Subcutaneous abdominal adipose tissue (tissue), 5 donors: ENCODE measurements at regions not wholly inside any gene's neighbourhood (a gene's known extent, or its start where the extent isn't known, plus 50 kb on each side); places are given as distances from the start of the nearest gene placed in this dataset.

ENCODE experiments used
- H3K27ac ChIP-seq: one replicate; pipeline ENCODE4 v1.7.0; 2013; ENCODE audit warnings: low read depth, mild to moderate bottlenecking, inconsistent platforms, low read length, moderate library complexity
- H3K27me3 ChIP-seq, 5 donors: one replicate each; pipeline ENCODE4 v1.7.0; 2013; ENCODE audit warnings: low read length in 5 of 5, inconsistent platforms in 1 of 5; ENCODE audit not compliant: control insufficient read depth in 5 of 5, insufficient read depth in 4 of 5
- H3K36me3 ChIP-seq, 5 donors: one replicate each; pipeline ENCODE4 v1.7.0; 2013; ENCODE audit warnings: low read length in 5 of 5; ENCODE audit not compliant: control insufficient read depth in 5 of 5, insufficient read depth in 5 of 5
- H3K4me1 ChIP-seq, 5 donors: one replicate each; pipeline ENCODE4 v1.7.0; 2013; ENCODE audit warnings: low read length in 5 of 5, mild to moderate bottlenecking in 3 of 5, moderate library complexity in 1 of 5; ENCODE audit not compliant: control insufficient read depth in 5 of 5, insufficient read depth in 5 of 5
- H3K4me3 ChIP-seq, 5 donors: one replicate each; pipeline ENCODE4 v1.7.0; 2013; ENCODE audit warnings: low read length in 5 of 5, low read depth in 1 of 5
- H3K9ac ChIP-seq, 5 donors: one replicate each; pipeline ENCODE4 v1.7.0; 2013; ENCODE audit warnings: low read length in 5 of 5, mild to moderate bottlenecking in 4 of 5, moderate library complexity in 3 of 5
- H3K9me3 ChIP-seq, 5 donors: one replicate each; pipeline ENCODE4 v1.7.0; 2013; ENCODE audit warnings: low read length in 5 of 5; ENCODE audit not compliant: control insufficient read depth in 5 of 5
- donor health status: healthy.
- donor health status: healthy.
- donor health status: healthy.
- donor health status: healthy.
- donor health status: healthy.

- H3K27ac ChIP-seq = no peak overlapping the region
Measured at GRCh38 chr11:112596324-112596723, 335.7 kb upstream of the PLET1 start.

GRCh38 chr11:112597286-112597790 is 336.7 kb upstream of the PLET1 start:
- Histone ChIP-seq H3K27me3 (no peaks in the 10 kb centered on the region), H3K27ac (no peak overlapping the region), H3K4me1 (peaks cover 0 to 8% (median 4%) of the 10 kb centered on the region in 5 donors), H3K9me3 (no peaks in the 10 kb centered on the region), H3K4me3 (no peak overlapping the region), H3K9ac (no peak overlapping the region), H3K36me3 (no peaks in the 10 kb centered on the region)

More at GRCh38 chr11:112596324-112596723, 335.7 kb upstream of the PLET1 start:
- Histone ChIP-seq H3K36me3 (no peaks in the 10 kb centered on the region), H3K9ac (no peak overlapping the region), H3K4me3 (no peak overlapping the region), H3K4me1 (peaks cover 0 to 8% (median 4%) of the 10 kb centered on the region in 5 donors), H3K27me3 (no peaks in the 10 kb centered on the region), H3K9me3 (no peaks in the 10 kb centered on the region)

- Histone ChIP-seq H3K36me3 (no peaks in the 10 kb centered on the region), H3K9ac (no peak overlapping the region), H3K27me3 (no peaks in the 10 kb centered on the region), H3K4me3 (no peak overlapping the region), H3K27ac (no peak overlapping the region), H3K9me3 (no peaks in the 10 kb centered on the region), H3K4me1 (peaks cover 0 to 8% (median 4%) of the 10 kb centered on the region in 5 donors)
Measured at GRCh38 chr11:112599265-112599664, 338.6 kb upstream of the PLET1 start.

- Histone ChIP-seq H3K9me3 (no peaks in the 10 kb centered on the region), H3K27ac (no peak overlapping the region), H3K4me3 (no peak overlapping the region), H3K9ac (no peak overlapping the region), H3K27me3 (no peaks in the 10 kb centered on the region), H3K36me3 (no peaks in the 10 kb centered on the region), H3K4me1 (peaks cover 0 to 8% (median 4%) of the 10 kb centered on the region in 5 donors)
Measured at GRCh38 chr11:112599856-112600533, 339.3 kb upstream of the PLET1 start.

GRCh38 chr11:112605093-112605666 is 344.5 kb upstream of the PLET1 start:
- Histone ChIP-seq H3K9ac (no peak overlapping the region), H3K4me3 (no peak overlapping the region), H3K27me3 (peaks cover 0 to 4% (median 0%) of the 10 kb centered on the region in 5 donors), H3K9me3 (no peaks in the 10 kb centered on the region), H3K27ac (no peak overlapping the region), H3K36me3 (no peaks in the 10 kb centered on the region), H3K4me1 (peaks cover 0 to 1% (median under 1%) of the 10 kb centered on the region in 5 donors)

- H3K36me3 ChIP-seq = no peaks in the 10 kb centered on the region
- no peaks in the 10 kb centered on the region for H3K9me3 ChIP-seq
- no peak overlapping the region for H3K9ac ChIP-seq
- no peak overlapping the region for H3K27ac ChIP-seq
- peaks cover 5 to 14% (median 11%) of the 10 kb centered on the region in 5 donors for H3K4me1 ChIP-seq
- peaks cover 0 to 4% (median 0%) of the 10 kb centered on the region in 5 donors for H3K27me3 ChIP-seq
- no peak overlapping the region for H3K4me3 ChIP-seq
Measured at GRCh38 chr11:112606656-112607055, 346.0 kb upstream of the PLET1 start.

GRCh38 chr11:112608509-112608908 is 347.8 kb upstream of the PLET1 start:
- Histone ChIP-seq H3K27me3 (peaks cover 0 to 4% (median 0%) of the 10 kb centered on the region in 5 donors), H3K4me1 (peaks cover 8 to 28% (median 23%) of the 10 kb centered on the region in 5 donors), H3K27ac (no peak overlapping the region), H3K9me3 (no peaks in the 10 kb centered on the region), H3K4me3 (no peak overlapping the region), H3K36me3 (no peaks in the 10 kb centered on the region), H3K9ac (no peak overlapping the region)

GRCh38 chr11:112610494-112610893 is 349.8 kb upstream of the PLET1 start:
- peaks cover 8 to 29% (median 23%) of the 10 kb centered on the region in 5 donors for H3K4me1 ChIP-seq
- H3K27ac ChIP-seq = no peak overlapping the region
- no peaks in the 10 kb centered on the region for H3K9me3 ChIP-seq
- peak overlapping the region in 1 of 5 donors; percentile 46 for H3K4me3 ChIP-seq
- no peaks in the 10 kb centered on the region for H3K36me3 ChIP-seq
- H3K27me3 ChIP-seq = peaks cover 0 to 4% (median 0%) of the 10 kb centered on the region in 5 donors
- no peak overlapping the region for H3K9ac ChIP-seq

- Histone ChIP-seq H3K27ac (no peak overlapping the region), H3K4me1 (peaks cover 8 to 29% (median 23%) of the 10 kb centered on the region in 5 donors), H3K4me3 (peak overlapping the region in 1 of 5 donors; percentile 46), H3K9ac (no peak overlapping the region), H3K9me3 (no peaks in the 10 kb centered on the region), H3K27me3 (peaks cover 0 to 3% (median 0%) of the 10 kb centered on the region in 5 donors), H3K36me3 (no peaks in the 10 kb centered on the region)
Measured at GRCh38 chr11:112610996-112611750, 350.0 kb upstream of the NCAM1 start.

GRCh38 chr11:112611771-112612170 is 349.4 kb upstream of the NCAM1 start:
- Histone ChIP-seq H3K9ac (no peak overlapping the region), H3K9me3 (no peaks in the 10 kb centered on the region), H3K4me3 (no peak overlapping the region), H3K27me3 (peaks cover 0 to 3% (median 0%) of the 10 kb centered on the region in 5 donors), H3K27ac (no peak overlapping the region), H3K36me3 (no peaks in the 10 kb centered on the region), H3K4me1 (peaks cover 8 to 29% (median 23%) of the 10 kb centered on the region in 5 donors)
